Activated naive CD8-positive, alpha-beta T cell treated with anti-CD3 and anti-CD28 coated beads, Interleukin-2, amount 10 ng/mL, durations not matched to agents 7 days and 5 days (primary cell): ENCODE measurements at regions not wholly inside any gene's neighbourhood (a gene's known extent, or its start where the extent isn't known, plus 50 kb on each side); places are given as distances from the start of the nearest gene placed in this dataset.
"Not testable (repeated sequence)": the region's sequence is repeated elsewhere in the genome, so short reads cannot be mapped to it uniquely, and the experiment has no call there.

Experiments used
- ATAC-seq: fragments of 150-1000 bp; cut with Tn5 transposase; one replicate; pipeline ENCODE4 v1.10.0; 2021; ENCODE audit warnings: low read depth, moderate library complexity
- POLR2A ChIA-PET: fragments of 350-600 bp; sonication (Branson Sonifier 250); formaldehyde crosslinking; loops from one replicate; lab custom pipeline; 2021; ENCODE audit warnings: antibody characterized with exemption; lab: Charles Lee
- DNase-seq: peaks from one replicate; pipeline ENCODE4 v3.0.0; 2021
- H3K27ac Mint-ChIP-seq: one replicate; pipeline ENCODE4 v1.8.0; 2022; ENCODE audit warnings: mild to moderate bottlenecking, mixed read lengths
- H3K27me3 Mint-ChIP-seq: one replicate; pipeline ENCODE4 v1.8.0; 2022; ENCODE audit warnings: mild to moderate bottlenecking, moderate library complexity, mixed read lengths
- H3K36me3 Mint-ChIP-seq: one replicate; pipeline ENCODE4 v1.8.0; 2021; ENCODE audit warnings: mild to moderate bottlenecking, mixed read lengths
- H3K4me1 Mint-ChIP-seq: one replicate; pipeline ENCODE4 v1.8.0; 2021; ENCODE audit warnings: mixed read lengths
- H3K4me3 Mint-ChIP-seq: one replicate; pipeline ENCODE4 v1.8.0; 2022; ENCODE audit warnings: mild to moderate bottlenecking, moderate library complexity, mixed read lengths
- H3K9me3 Mint-ChIP-seq: one replicate; pipeline ENCODE4 v1.8.0; 2021; ENCODE audit warnings: mixed read lengths

DNA sequence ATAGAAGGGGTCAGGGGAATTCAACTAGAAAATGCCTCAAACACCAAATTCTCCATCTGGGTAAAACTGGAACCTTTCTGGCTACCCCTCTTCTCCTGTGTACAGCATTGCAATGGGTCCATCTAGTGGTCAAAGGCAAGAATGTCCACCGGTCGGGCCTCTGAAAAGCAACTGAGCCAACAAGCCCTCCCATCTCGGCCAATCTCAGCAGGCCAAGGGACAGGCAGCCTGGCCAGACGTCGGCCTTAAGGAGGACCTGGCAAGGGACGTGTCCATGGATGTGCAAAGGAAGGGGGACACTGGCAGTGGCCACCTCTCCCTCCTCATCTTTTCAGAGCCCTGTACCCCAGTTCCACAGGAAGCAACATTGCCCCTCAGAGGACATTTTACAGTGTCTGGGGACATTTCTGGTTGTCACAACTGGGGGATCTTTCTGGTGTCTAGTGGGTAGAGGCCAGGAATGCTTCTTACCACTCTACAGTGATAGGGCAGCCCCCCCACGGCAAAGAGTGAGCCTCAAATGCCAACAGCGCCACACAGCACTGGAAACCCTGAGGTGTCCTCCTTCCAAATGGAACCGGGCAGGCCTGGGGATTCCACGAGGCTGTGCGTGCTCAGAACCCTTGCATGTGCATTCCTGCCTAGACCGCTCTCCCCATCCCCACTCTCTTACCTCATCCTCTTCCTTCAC is 99.8 kb upstream of the FOXA2 start:
- Mint-ChIP-seq H3K4me1 (peaks cover 2% of the 10 kb centered on the region), H3K27me3 (peaks cover 2% of the 10 kb centered on the region), H3K4me3 (no peak overlapping the region), H3K9me3 (no peaks in the 10 kb centered on the region), H3K36me3 (no peaks in the 10 kb centered on the region), H3K27ac (no peak overlapping the region)
- ATAC-seq (peak; percentile 60), DNase-seq (peak; percentile 35)
- POLR2A ChIA-PET = no interaction called here

DNA sequence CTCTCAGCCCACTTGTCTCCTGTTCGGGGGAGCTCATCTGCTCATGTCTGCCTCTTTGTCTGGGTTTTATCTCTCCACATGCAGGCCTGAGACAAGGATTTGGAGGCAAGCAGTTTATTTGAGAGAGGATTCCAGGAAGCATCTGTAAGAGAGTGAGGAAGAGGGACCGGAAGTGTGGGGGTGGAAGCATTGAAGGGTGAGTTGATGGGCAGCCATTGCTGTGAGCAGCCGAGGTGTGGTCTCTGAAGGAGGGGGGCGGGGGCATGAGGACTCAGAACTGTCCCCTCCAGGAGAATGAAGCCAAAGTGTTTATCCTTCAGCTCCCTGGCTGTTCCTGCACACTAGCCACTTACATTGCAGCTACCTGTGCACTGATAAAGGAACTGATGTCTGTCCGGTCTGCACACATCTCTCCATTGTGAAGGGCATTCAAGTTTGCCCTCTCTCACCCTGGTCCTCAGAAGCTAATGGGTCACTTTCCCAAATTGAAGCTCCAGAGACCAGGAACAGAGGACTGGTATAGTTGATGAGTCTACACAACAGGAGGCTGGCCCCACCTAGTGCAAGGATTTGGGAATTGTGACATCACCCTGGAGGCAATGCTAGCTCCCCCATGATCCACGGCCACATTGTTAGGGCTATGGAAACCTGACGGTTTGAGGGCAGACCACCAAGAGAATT is 100.5 kb upstream of the FOXA2 start:
- Mint-ChIP-seq H3K27ac (peak overlapping the region; percentile 60), H3K36me3 (no peaks in the 10 kb centered on the region), H3K27me3 (peaks cover 2% of the 10 kb centered on the region), H3K4me3 (no peak overlapping the region), H3K9me3 (no peaks in the 10 kb centered on the region), H3K4me1 (peaks cover 2% of the 10 kb centered on the region)
- DNase-seq (no peak), ATAC-seq (no peak)
- POLR2A ChIA-PET = no interaction called here

DNA sequence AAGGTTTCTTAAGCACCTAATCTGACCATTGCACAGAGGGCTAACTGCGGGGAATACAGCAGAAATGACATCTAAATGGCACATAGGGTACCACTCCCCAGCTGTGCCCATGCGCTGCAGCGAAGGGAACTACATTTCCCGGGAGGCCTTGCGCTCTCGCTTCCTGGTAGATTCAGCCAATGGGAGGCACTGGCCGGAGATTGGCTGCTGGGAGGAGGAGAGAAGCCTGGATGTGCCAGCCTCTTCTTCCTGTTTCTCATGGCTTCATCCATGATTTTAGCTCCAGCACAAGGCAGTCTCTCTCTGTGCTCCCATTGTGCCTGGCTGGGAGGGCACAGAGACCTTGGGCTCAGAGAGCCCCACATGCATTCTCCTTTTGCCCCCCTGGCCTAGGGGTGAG is 101.7 kb upstream of the FOXA2 start:
- ATAC-seq (no peak), DNase-seq (no peak)
- POLR2A ChIA-PET = no interaction called here
- Mint-ChIP-seq H3K9me3 (no peaks in the 10 kb centered on the region), H3K4me1 (peaks cover 2% of the 10 kb centered on the region), H3K4me3 (no peak overlapping the region), H3K36me3 (no peaks in the 10 kb centered on the region), H3K27ac (no peak overlapping the region), H3K27me3 (no peaks in the 10 kb centered on the region)

DNA sequence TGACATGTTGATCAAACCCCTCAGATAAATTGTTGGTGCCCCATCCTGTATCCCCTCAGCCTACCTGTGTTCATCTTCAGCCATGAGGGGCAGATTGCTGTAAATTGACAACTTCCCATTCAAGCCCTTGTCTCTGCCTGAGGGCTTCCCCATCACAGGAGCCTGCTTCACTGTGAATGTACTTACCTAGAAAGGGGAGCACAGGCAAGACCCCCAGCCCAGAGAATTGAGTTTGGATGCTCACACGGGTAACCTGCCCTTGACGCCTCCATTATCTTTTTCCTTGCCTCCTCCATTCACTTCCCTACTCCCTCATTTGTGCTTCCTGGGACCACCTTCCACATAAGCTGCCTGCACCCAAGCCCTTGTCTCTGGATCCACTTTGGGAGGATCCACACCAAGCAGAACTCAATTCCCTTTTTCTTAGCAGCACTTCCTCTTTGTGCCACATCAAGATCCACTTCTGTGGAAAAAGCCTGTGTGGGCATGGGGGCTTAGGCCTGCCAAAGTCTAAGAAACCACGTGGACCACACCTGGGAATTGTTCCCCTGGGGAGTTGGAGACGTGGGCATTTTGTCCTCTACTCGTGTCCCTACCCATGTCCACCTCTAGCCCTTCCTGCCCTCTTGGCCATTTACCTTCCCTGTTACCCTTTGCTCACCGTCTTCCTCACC is 103.4 kb upstream of the FOXA2 start:
- no peaks in the 10 kb centered on the region for H3K27me3 Mint-ChIP-seq
- no peak for ATAC-seq
- H3K36me3 Mint-ChIP-seq = no peaks in the 10 kb centered on the region
- no peak for DNase-seq
- peaks cover 2% of the 10 kb centered on the region for H3K4me1 Mint-ChIP-seq
- no peak overlapping the region for H3K27ac Mint-ChIP-seq
- H3K9me3 Mint-ChIP-seq = no peaks in the 10 kb centered on the region
- POLR2A ChIA-PET = no interaction called here
- H3K4me3 Mint-ChIP-seq = no peak overlapping the region

DNA sequence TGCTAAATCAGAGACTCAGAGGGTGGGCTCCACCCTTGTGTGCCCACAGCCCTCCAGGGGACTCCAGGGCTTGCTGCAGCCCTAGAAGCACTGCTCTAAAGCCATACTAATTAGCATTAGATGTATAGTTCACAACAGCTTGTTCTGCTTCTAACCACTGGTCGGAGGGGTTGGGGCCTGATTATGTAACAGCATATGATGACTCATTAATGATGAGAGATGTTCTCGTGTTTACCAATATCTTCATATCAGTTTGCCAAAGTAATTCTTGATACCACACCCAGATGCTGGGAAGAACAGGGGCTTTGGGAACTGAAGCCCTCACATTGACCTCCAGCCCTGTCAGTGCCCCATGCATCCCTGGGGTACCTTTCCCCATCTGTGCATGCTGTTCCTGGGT is 104.1 kb upstream of the FOXA2 start:
- POLR2A ChIA-PET = no interaction called here
- no peak overlapping the region for H3K27ac Mint-ChIP-seq
- DNase-seq (no peak), ATAC-seq (no peak)
- H3K27me3 Mint-ChIP-seq = no peaks in the 10 kb centered on the region
- peaks cover 2% of the 10 kb centered on the region for H3K4me1 Mint-ChIP-seq
- no peak overlapping the region for H3K4me3 Mint-ChIP-seq
- H3K9me3 Mint-ChIP-seq = no peaks in the 10 kb centered on the region
- H3K36me3 Mint-ChIP-seq = no peaks in the 10 kb centered on the region

DNA sequence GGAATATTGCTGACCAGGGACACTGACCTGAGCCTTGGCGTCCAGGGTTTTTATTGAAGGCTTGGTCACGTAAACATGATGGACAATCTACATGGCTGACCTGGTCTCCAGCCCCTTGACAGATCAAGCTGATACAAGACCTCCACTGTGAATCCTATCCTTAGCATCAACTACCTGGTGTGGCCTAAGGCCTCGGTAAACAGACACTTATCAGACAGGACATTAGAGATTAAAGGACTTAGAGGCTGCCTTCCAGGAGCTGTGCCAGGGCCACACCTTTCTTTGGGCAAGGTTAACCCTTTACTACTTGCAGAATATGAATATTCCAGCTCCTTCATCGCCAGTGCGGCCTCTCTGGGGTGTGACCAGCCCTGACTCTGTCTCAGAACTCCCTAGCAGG is 104.9 kb upstream of the FOXA2 start:
- no peak overlapping the region for H3K4me3 Mint-ChIP-seq
- H3K27ac Mint-ChIP-seq = no peak overlapping the region

DNA sequence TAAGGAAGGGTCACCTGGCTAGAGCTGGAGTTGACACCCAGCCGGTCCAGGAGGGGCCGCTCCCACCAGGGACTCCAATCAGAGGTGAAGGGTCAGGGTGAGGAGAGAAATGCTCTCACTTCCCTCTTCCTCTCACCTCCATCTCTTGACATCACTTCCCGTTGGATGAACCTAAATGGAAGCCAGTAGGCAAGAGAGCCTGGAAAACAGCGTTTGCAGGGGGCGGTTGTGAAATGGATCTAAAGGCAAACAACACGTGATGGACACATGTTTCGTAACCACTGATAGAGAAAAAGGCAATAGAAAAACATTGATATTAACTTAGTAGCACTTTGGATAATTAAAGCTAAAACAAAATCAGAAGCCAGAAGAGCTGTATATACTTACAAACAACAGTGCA is 105.6 kb upstream of the FOXA2 start:
- Mint-ChIP-seq H3K27ac (no peak overlapping the region), H3K36me3 (no peaks in the 10 kb centered on the region), H3K9me3 (no peaks in the 10 kb centered on the region), H3K4me1 (no peaks in the 10 kb centered on the region), H3K27me3 (no peaks in the 10 kb centered on the region), H3K4me3 (no peak overlapping the region)
- DNase-seq = no peak
- ATAC-seq = no peak
- POLR2A ChIA-PET = no interaction called here

More for the DNA sequence above, 104.9 kb upstream of the FOXA2 start:
- no peaks in the 10 kb centered on the region for H3K9me3 Mint-ChIP-seq
- H3K27me3 Mint-ChIP-seq = no peaks in the 10 kb centered on the region
- ATAC-seq = no peak
- no peak for DNase-seq
- peaks cover 2% of the 10 kb centered on the region for H3K4me1 Mint-ChIP-seq
- no peaks in the 10 kb centered on the region for H3K36me3 Mint-ChIP-seq
- POLR2A ChIA-PET = no interaction called here

DNA sequence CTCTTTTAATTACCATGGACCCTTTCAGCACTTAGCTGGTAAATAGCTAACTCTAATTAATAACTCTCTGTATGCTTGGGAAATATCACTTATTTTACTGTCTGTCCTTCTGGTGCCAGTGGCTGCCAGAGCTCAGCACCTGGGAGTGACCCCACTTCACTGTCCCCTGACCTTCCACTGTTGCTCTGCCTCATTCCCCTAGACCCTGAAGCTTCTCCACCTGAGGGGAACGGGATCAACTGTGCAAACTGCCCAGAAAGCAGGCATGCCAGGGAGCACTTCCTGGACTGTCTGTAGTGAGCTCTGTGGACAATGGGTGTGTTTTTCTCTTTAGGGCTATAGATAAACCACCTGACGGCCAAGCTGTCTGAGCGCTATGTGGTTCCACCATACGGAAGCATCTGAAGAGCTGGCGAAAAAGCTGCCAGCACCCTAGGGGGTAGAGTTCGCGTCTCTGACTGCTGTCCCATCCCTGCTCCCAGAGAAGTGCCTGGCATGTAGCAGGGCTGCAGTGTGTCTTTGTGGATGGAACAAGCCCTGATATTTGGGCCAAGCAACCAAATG is 106.3 kb upstream of the FOXA2 start:
- POLR2A ChIA-PET = no interaction called here
- H3K4me1 Mint-ChIP-seq = no peaks in the 10 kb centered on the region
- H3K27ac Mint-ChIP-seq = no peak overlapping the region
- ATAC-seq = no peak
- no peak overlapping the region for H3K4me3 Mint-ChIP-seq
- no peaks in the 10 kb centered on the region for H3K36me3 Mint-ChIP-seq
- H3K27me3 Mint-ChIP-seq = no peaks in the 10 kb centered on the region
- no peaks in the 10 kb centered on the region for H3K9me3 Mint-ChIP-seq
- DNase-seq = no peak

DNA sequence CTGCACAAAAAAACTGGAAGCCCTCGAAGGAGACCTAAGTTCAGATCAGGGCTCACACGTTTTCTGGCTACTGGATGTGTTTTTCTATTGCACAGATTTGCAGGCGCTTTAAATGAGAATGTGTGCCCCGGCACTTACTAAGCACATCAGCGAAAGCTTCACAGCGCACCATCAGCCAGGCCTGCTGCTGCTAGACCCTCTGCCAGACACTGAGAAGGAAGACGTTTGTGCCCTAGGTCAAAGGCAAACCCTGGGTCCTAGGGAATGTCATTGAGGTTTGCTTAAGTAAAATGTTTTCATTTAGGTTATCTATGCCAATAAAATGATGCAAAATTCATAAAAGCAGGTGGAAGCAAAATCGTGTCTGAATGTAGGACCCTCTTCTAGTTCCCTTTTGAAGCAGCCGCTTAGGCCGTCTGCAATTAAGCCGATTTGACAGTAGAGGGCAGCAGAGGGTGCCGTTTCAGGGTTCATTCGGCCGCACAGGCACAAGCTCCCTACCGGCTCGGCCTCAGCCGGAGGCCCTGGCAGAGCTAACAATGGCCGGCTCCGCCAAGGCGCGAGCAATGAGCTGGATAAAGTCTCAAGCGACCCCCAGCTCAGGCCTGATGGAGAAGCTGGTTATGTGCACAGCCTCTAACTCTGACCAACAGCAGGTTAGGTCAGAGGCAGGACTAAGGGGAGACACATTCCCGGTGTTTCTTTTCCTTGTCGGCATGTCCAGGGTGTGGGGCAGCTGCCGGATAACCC is 107.2 kb upstream of the FOXA2 start:
- Mint-ChIP-seq H3K4me1 (no peaks in the 10 kb centered on the region), H3K4me3 (no peak overlapping the region), H3K27ac (no peak overlapping the region), H3K27me3 (no peaks in the 10 kb centered on the region), H3K36me3 (no peaks in the 10 kb centered on the region), H3K9me3 (no peaks in the 10 kb centered on the region)
- POLR2A ChIA-PET = no interaction called here
- peak; percentile 54 for DNase-seq
- ATAC-seq = peak; percentile 66

DNA sequence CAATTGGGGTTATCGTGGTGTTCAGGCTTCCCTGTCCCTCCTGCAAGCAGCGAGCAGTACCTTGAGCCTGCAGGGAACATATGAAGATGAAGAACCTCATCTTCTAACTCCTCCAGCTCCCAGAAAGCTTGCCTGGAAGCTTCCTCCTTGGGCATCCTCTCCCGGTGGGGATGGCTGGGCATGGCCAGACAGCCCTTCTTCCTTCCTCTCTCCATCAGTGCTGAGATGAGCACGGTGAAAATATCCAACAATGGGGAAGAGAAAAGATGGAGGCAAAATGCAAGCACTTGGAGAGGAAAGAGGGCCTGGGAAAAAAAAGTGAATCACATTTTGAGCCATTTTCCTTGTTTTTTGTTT is 107.7 kb upstream of the FOXA2 start:
- POLR2A ChIA-PET = no interaction called here
- Mint-ChIP-seq H3K4me3 (no peak overlapping the region), H3K27me3 (no peaks in the 10 kb centered on the region), H3K9me3 (no peaks in the 10 kb centered on the region), H3K4me1 (no peaks in the 10 kb centered on the region), H3K36me3 (no peaks in the 10 kb centered on the region), H3K27ac (no peak overlapping the region)
- DNase-seq (no peak), ATAC-seq (no peak)

DNA sequence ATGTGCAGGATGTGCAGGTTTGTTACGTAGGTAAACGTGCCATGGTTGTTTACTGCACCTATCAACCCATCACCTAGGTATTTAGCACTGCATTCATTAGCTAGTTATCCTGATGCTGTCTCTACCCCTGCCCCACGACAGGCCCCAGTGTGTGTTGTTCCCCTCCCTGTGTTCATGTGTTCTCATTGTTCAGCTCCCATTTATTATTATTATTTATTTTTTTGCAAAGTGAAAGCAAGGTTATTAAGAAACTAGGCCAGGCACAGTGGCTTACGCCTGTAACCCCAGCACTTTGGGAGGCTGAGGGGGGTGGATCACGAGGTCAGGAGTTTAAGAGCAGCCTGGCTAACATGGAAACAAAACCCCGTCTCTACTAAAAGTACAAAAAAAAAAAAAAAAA is 108.2 kb upstream of the FOXA2 start:
- DNase-seq, H3K4me1 Mint-ChIP-seq, H3K9me3 Mint-ChIP-seq, H3K27ac Mint-ChIP-seq, H3K36me3 Mint-ChIP-seq, H3K27me3 Mint-ChIP-seq, ATAC-seq, POLR2A ChIA-PET, H3K4me3 Mint-ChIP-seq: not testable (repeated sequence)

DNA sequence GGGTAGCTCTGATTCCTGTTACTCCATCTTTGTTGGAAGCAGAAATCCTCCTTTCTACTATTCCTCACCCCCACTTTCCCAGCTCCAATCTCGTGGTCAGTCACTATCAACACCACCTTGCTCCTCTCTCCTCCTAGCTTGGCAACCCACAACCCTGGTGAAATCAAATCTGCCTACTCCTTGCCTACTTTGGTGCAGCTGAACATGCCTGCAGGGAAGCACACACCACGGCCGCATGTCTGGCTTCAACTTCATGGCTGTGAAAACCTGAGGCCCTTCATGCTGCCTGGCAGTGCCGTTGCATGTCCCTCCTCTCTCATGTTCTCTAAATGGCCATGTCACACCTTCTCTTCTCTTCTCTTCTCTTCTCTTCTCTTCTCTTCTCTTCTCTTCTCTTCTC is 112.4 kb upstream of the FOXA2 start:
- no peak overlapping the region for H3K4me3 Mint-ChIP-seq
- no peaks in the 10 kb centered on the region for H3K9me3 Mint-ChIP-seq
- H3K4me1 Mint-ChIP-seq = no peaks in the 10 kb centered on the region
- ATAC-seq = no peak
- H3K27me3 Mint-ChIP-seq = no peaks in the 10 kb centered on the region
- no peak overlapping the region for H3K27ac Mint-ChIP-seq
- no peaks in the 10 kb centered on the region for H3K36me3 Mint-ChIP-seq
- POLR2A ChIA-PET = no interaction called here
- no peak for DNase-seq

DNA sequence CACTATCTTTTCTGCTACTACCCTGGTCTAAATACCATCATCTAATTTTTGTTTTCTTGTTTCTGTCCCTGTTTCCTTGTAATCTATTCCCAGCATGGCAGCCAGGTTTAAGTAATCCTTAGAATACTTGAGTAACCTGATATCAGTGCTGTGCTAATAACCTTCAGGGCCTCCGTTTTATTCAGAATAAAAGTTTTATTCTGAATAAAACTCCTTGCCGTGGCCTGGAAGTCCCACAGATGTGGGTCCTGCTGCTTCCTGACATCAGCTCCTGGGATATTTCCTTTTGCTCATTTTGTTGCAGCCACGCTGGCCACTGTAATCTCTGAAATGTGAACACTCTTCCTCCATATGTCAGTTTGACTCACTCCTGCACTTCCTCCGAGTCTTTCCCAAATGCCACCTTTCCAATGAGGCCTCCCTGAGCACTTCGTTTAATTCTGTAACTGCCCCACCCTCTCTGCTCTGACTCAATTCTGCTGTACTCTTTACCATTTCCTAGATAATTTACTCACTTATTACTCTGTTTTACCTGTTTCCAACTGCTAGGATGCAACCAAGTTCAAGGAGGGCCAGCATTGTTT is 114.0 kb upstream of the FOXA2 start:
- no peak for ATAC-seq
- Mint-ChIP-seq H3K36me3 (no peaks in the 10 kb centered on the region), H3K27ac (no peak overlapping the region), H3K9me3 (peaks cover 2% of the 10 kb centered on the region), H3K4me3 (no peak overlapping the region), H3K4me1 (no peaks in the 10 kb centered on the region), H3K27me3 (no peaks in the 10 kb centered on the region)
- POLR2A ChIA-PET = no interaction called here
- DNase-seq = no peak
